CD4-positive, alpha-beta T cell (primary cell): ENCODE measurements at regions not wholly inside any gene's neighbourhood (a gene's known extent, or its start where the extent isn't known, plus 50 kb on each side); places are given as distances from the start of the nearest gene placed in this dataset.
"Not testable (repeated sequence)": the region's sequence is repeated elsewhere in the genome, so short reads cannot be mapped to it uniquely, and the experiment has no call there.

Experiments used
- ATAC-seq: fragments of 200-7000 bp; cut with Tn5 transposase; one replicate; pipeline ENCODE4 v1.10.0; 2022; ENCODE audit warnings: mild to moderate bottlenecking; ENCODE audit not compliant: poor library complexity
- CTCF ChIA-PET: fragments of 350-600 bp; sonication (Branson Sonifier 250); formaldehyde crosslinking; loops from one replicate; lab custom pipeline; 2021; ENCODE audit warnings: antibody characterized with exemption, inconsistent platforms; lab: Charles Lee
- POLR2A ChIA-PET: fragments of 350-600 bp; sonication (Branson Sonifier 250); formaldehyde crosslinking; loops from one replicate; lab custom pipeline; 2021; ENCODE audit warnings: antibody characterized with exemption, inconsistent platforms; lab: Charles Lee
- DNase-seq, 14 experiments: peaks; one replicate each; pipeline ENCODE4 v3.0.0-alpha.2; 2013 to 2020; ENCODE audit warnings: mixed read lengths in 2 of 14
- H3K27ac ChIP-seq, 2 donors: one replicate each; pipeline versions ENCODE4 v1.5.1 to v1.7.0; 2013; ENCODE audit warnings: low read length in 2 of 2, low read depth in 1 of 2, mild to moderate bottlenecking in 1 of 2
- H3K27me3 ChIP-seq, 2 experiments: 1 replicate in 1 of 2; 2 replicates in 1 of 2; pipeline versions ENCODE4 v1.6.1 to v1.7.0; 2013; ENCODE audit warnings: low read length in 2 of 2, control low read depth in 1 of 2, mild to moderate bottlenecking in 1 of 2, moderate library complexity in 1 of 2; ENCODE audit not compliant: insufficient read depth in 2 of 2, control insufficient read depth in 1 of 2
- H3K36me3 ChIP-seq: one replicate; pipeline ENCODE4 v1.6.1; 2013; ENCODE audit warnings: low read length, control low read depth; ENCODE audit not compliant: insufficient read depth
- H3K4me1 ChIP-seq: one replicate; pipeline ENCODE4 v1.6.1; 2013; ENCODE audit warnings: low read length, control low read depth; ENCODE audit not compliant: insufficient read depth
- H3K4me3 ChIP-seq: one replicate; pipeline ENCODE4 v1.5.1; 2013; ENCODE audit warnings: mild to moderate bottlenecking, low read length, moderate library complexity
- H3K9me3 ChIP-seq, 2 experiments: 1 replicate in 1 of 2; 2 replicates in 1 of 2; pipeline versions ENCODE4 v1.6.1 to v1.7.0; 2013; ENCODE audit warnings: low read length in 2 of 2, mild to moderate bottlenecking in 2 of 2, control low read depth in 1 of 2, moderate library complexity in 1 of 2; ENCODE audit not compliant: control insufficient read depth in 1 of 2, insufficient read depth in 1 of 2
- H3K27ac Mint-ChIP-seq: one replicate; pipeline ENCODE4 v1.8.0; 2020; ENCODE audit warnings: mixed read lengths
- H3K27me3 Mint-ChIP-seq: one replicate; pipeline ENCODE4 v1.8.0; 2021; ENCODE audit warnings: mixed read lengths
- H3K36me3 Mint-ChIP-seq: one replicate; pipeline ENCODE4 v1.8.0; 2021; ENCODE audit warnings: low read depth, mixed read lengths
- H3K4me1 Mint-ChIP-seq: one replicate; pipeline ENCODE4 v1.8.0; 2021; ENCODE audit warnings: low read depth, mixed read lengths
- H3K4me3 Mint-ChIP-seq: one replicate; pipeline ENCODE4 v1.8.0; 2020; ENCODE audit warnings: mild to moderate bottlenecking, mixed read lengths
- H3K9me3 Mint-ChIP-seq: one replicate; pipeline ENCODE4 v1.8.0; 2020; ENCODE audit warnings: mixed read lengths
- intact Hi-C, 2 experiments: fragments of 100-400 bp; cut with DNase I in 1 of 2; cut with micrococcal nuclease in 1 of 2; formaldehyde crosslinking; loops; one replicate each; pipeline versions ENCODE4 v1.15.1 to v1.9.0; 2023 to 2025; cut with DNase I, micrococcal nuclease
- TF ChIP-seq, protein P1 (sequence below): fragments of 200-600 bp; IDR thresholded peaks from one replicate; pipeline ENCODE4 v1.8.0; 2022; ENCODE audit warnings: antibody characterized with exemption, mild to moderate bottlenecking

GRCh38 chr9:78905986-78906755 lies 609.2 kb downstream of the PSAT1 start:
- ChIA-PET CTCF (no interaction called here), POLR2A (no interaction called here)
- no peaks in the 10 kb centered on the region for H3K36me3 ChIP-seq
- no peaks in the 10 kb centered on the region for H3K9me3 ChIP-seq
- H3K4me1 ChIP-seq, result no peaks in the 10 kb centered on the region
- H3K4me1 Mint-ChIP-seq, result no peaks in the 10 kb centered on the region
- H3K27me3 Mint-ChIP-seq, result no peaks in the 10 kb centered on the region
- no peak overlapping the region for H3K27ac Mint-ChIP-seq
- intact Hi-C loops, result no loop called here
- H3K27ac ChIP-seq, result no peak overlapping the region
- H3K27me3 ChIP-seq, result no peaks in the 10 kb centered on the region
- DNase-seq (no peak), ATAC-seq (no peak)
- H3K4me3 Mint-ChIP-seq, result no peak overlapping the region
- H3K36me3 Mint-ChIP-seq, result no peaks in the 10 kb centered on the region
- H3K9me3 Mint-ChIP-seq, result no peaks in the 10 kb centered on the region
- TF ChIP-seq, protein P1, sequence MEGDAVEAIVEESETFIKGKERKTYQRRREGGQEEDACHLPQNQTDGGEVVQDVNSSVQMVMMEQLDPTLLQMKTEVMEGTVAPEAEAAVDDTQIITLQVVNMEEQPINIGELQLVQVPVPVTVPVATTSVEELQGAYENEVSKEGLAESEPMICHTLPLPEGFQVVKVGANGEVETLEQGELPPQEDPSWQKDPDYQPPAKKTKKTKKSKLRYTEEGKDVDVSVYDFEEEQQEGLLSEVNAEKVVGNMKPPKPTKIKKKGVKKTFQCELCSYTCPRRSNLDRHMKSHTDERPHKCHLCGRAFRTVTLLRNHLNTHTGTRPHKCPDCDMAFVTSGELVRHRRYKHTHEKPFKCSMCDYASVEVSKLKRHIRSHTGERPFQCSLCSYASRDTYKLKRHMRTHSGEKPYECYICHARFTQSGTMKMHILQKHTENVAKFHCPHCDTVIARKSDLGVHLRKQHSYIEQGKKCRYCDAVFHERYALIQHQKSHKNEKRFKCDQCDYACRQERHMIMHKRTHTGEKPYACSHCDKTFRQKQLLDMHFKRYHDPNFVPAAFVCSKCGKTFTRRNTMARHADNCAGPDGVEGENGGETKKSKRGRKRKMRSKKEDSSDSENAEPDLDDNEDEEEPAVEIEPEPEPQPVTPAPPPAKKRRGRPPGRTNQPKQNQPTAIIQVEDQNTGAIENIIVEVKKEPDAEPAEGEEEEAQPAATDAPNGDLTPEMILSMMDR, result no peak
- no peak overlapping the region for H3K4me3 ChIP-seq

GRCh38 chr9:78909566-78909965 lies 612.6 kb downstream of the PSAT1 start:
- Mint-ChIP-seq H3K9me3 (no peaks in the 10 kb centered on the region), H3K4me3 (no peak overlapping the region), H3K4me1 (no peaks in the 10 kb centered on the region), H3K27me3 (no peaks in the 10 kb centered on the region), H3K27ac (no peak overlapping the region), H3K36me3 (no peaks in the 10 kb centered on the region)
- POLR2A ChIA-PET, result no interaction called here
- no peak overlapping the region for H3K4me3 ChIP-seq
- H3K27ac ChIP-seq, result no peak overlapping the region
- H3K36me3 ChIP-seq, result no peaks in the 10 kb centered on the region
- H3K4me1 ChIP-seq, result no peaks in the 10 kb centered on the region
- no peaks in the 10 kb centered on the region for H3K27me3 ChIP-seq
- no peak for ATAC-seq
- intact Hi-C loops, result no loop called here
- CTCF ChIA-PET, result no interaction called here
- H3K9me3 ChIP-seq, result no peaks in the 10 kb centered on the region
- TF ChIP-seq, protein P1, result no peak
- DNase-seq, result no peak

DNA sequence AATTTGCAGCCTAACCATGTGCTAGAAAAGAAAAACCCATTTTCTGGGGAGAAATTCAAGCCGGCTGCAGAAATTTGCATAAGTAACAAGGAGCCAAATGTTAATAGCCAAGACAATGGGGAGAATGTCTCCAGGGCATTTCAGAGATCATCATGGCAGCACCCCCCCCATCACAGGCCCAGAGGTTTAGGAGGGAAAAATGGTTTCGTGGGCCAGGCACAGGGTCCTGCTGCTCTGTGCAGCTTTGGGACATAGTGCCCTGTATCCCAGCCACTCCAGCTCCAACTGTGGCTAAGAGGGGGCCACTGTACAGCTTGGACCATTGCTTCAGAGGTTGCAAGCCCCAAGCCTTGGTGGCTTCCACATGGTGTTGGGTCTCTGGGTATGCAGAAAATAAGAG lies 620.0 kb downstream of the PSAT1 start:
- H3K4me3 ChIP-seq, intact Hi-C loops, H3K27ac Mint-ChIP-seq, ATAC-seq, H3K27me3 Mint-ChIP-seq, H3K9me3 ChIP-seq, POLR2A ChIA-PET, CTCF ChIA-PET, H3K9me3 Mint-ChIP-seq, DNase-seq, H3K27me3 ChIP-seq, H3K4me3 Mint-ChIP-seq, H3K27ac ChIP-seq, H3K36me3 ChIP-seq, H3K4me1 Mint-ChIP-seq, H3K4me1 ChIP-seq, H3K36me3 Mint-ChIP-seq: not testable (repeated sequence)

- H3K9me3 Mint-ChIP-seq, result peaks cover 8% of the 10 kb centered on the region
- no peak overlapping the region for H3K4me3 Mint-ChIP-seq
- H3K36me3 Mint-ChIP-seq, result no peaks in the 10 kb centered on the region
- TF ChIP-seq, protein P1, result no peak
- Histone ChIP-seq H3K36me3 (no peaks in the 10 kb centered on the region), H3K4me1 (no peaks in the 10 kb centered on the region), H3K27me3 (no peaks in the 10 kb centered on the region), H3K27ac (no peak overlapping the region), H3K4me3 (no peak overlapping the region), H3K9me3 (peaks cover 0 to 9% of the 10 kb centered on the region in 2 experiments)
- POLR2A ChIA-PET, result no interaction called here
- ATAC-seq, result no peak
- no peaks in the 10 kb centered on the region for H3K4me1 Mint-ChIP-seq
- CTCF ChIA-PET, result no interaction called here
- intact Hi-C loops, result no loop called here
- no peak overlapping the region for H3K27ac Mint-ChIP-seq
- no peak for DNase-seq
- H3K27me3 Mint-ChIP-seq, result no peaks in the 10 kb centered on the region
Measured at GRCh38 chr9:78918976-78919375, 622.1 kb downstream of the PSAT1 start.
